Keratinocyte (primary cell): ENCODE measurements at regions not wholly inside any gene's neighbourhood (a gene's known extent, or its start where the extent isn't known, plus 50 kb on each side); places are given as distances from the start of the nearest gene placed in this dataset.

Source experiments
- DNase-seq: peaks from one replicate; pipeline ENCODE4 v3.0.0-alpha.2; 2011; ENCODE audit warnings: low read depth, missing footprints, low spot score
- FAIRE-seq: peaks from 2 replicates; lab custom pipeline; 2011; peaks lifted over from hg19 to GRCh38; lab: Jason Lieb, UNC
- H2AFZ ChIP-seq: 2 replicates; pipeline ENCODE4 v1.6.0; 2012; ENCODE audit warnings: low read length, control low read depth, inconsistent platforms; ENCODE audit not compliant: control insufficient read depth
- H3K27ac ChIP-seq: 2 replicates; pipeline ENCODE4 v1.5.1; 2011; ENCODE audit warnings: low read length; ENCODE audit not compliant: control insufficient read depth, insufficient read depth
- H3K27me3 ChIP-seq: 3 replicates; pipeline ENCODE4 v1.6.0; 2011; ENCODE audit warnings: low read length; ENCODE audit not compliant: control insufficient read depth, insufficient read depth; ENCODE audit errors: extremely low read depth
- H3K36me3 ChIP-seq, 2 experiments: 2 replicates in 1 of 2; 3 replicates in 1 of 2; pipeline ENCODE4 v1.5.1; 2011; ENCODE audit warnings: low read length in 2 of 2, mild to moderate bottlenecking in 1 of 2; ENCODE audit not compliant: control insufficient read depth in 2 of 2, insufficient read depth in 2 of 2; ENCODE audit errors: extremely low read depth in 1 of 2
- H3K4me1 ChIP-seq: 3 replicates; pipeline ENCODE4 v1.5.1; 2011; ENCODE audit warnings: low read length; ENCODE audit not compliant: control insufficient read depth, insufficient read depth; ENCODE audit errors: extremely low read depth
- H3K4me2 ChIP-seq: 3 replicates; pipeline ENCODE4 v1.6.0; 2011; ENCODE audit warnings: low read depth, low read length; ENCODE audit not compliant: control insufficient read depth, insufficient read depth; ENCODE audit errors: extremely low read depth
- H3K4me3 ChIP-seq, 3 experiments: fragments of 200-600 bp in 1 of 3; sonication (generic) in 1 of 3; 2 replicates in 2 of 3; 3 replicates in 1 of 3; pipeline ENCODE4 v1.5.1; 2011 to 2016; ENCODE audit warnings: low read length in 3 of 3, mild to moderate bottlenecking in 3 of 3, control low read depth in 2 of 3, inconsistent platforms in 1 of 3, low read depth in 1 of 3, mixed read lengths in 1 of 3, mixed run types in 1 of 3, moderate library complexity in 1 of 3; ENCODE audit not compliant: control insufficient read depth in 2 of 3, insufficient read depth in 2 of 3; ENCODE audit errors: extremely low read depth in 1 of 3
- H3K79me2 ChIP-seq: 2 replicates; pipeline ENCODE4 v1.6.0; 2012; ENCODE audit warnings: low read length; ENCODE audit not compliant: control insufficient read depth, insufficient read depth
- H3K9ac ChIP-seq: 3 replicates; pipeline ENCODE4 v1.6.0; 2011; ENCODE audit warnings: low read length; ENCODE audit not compliant: control insufficient read depth, insufficient read depth; ENCODE audit errors: extremely low read depth
- H3K9me1 ChIP-seq: 3 replicates; pipeline ENCODE4 v1.6.0; 2011; ENCODE audit warnings: low read length; ENCODE audit not compliant: control insufficient read depth, insufficient read depth; ENCODE audit errors: extremely low read depth
- H3K9me3 ChIP-seq: 2 replicates; pipeline ENCODE4 v1.5.1; 2012; ENCODE audit warnings: low read depth, low read length; ENCODE audit not compliant: control insufficient read depth
- H4K20me1 ChIP-seq: 3 replicates; pipeline ENCODE4 v1.6.0; 2011; ENCODE audit warnings: low read length; ENCODE audit not compliant: control insufficient read depth, insufficient read depth; ENCODE audit errors: extremely low read depth
- CTCF ChIP-seq, 3 experiments: IDR thresholded peaks in 1 of 3; conservative IDR thresholded peaks in 1 of 3; optimal IDR thresholded peaks in 1 of 3; 2 replicates in 2 of 3; 3 replicates in 1 of 3; pipeline versions ENCODE3 to v1.5.1; 2011; ENCODE audit warnings: low read length in 3 of 3, mild to moderate bottlenecking in 3 of 3, moderate library complexity in 2 of 3, control low read depth in 1 of 3, inconsistent platforms in 1 of 3; ENCODE audit not compliant: insufficient read depth in 2 of 3; ENCODE audit errors: extremely low read depth in 1 of 3
- EZH2 ChIP-seq: IDR thresholded peaks from one replicate; pipeline ENCODE4 v1.6.1; 2012; ENCODE audit warnings: inconsistent platforms, mild to moderate bottlenecking, low read length, moderate library complexity
- dilution Hi-C: fragments of 300-500 bp; cut with MboI; formaldehyde crosslinking; loops from one replicate; pipeline ENCODE4 v1.7.0; 2020; ENCODE audit warnings: low sequenced_read_pairs; ENCODE audit not compliant: extremely low pct_ligation_motif_present

GRCh38 chr11:133713406-133713805, 131.9 kb downstream of the SPATA19 start:
- Histone ChIP-seq H3K27ac (no peak overlapping the region), H3K79me2 (no peaks in the 10 kb centered on the region), H3K4me1 (no peaks in the 10 kb centered on the region), H3K9ac (no peak overlapping the region), H3K4me2 (no peak overlapping the region), H3K27me3 (no peaks in the 10 kb centered on the region), H3K9me1 (no peaks in the 10 kb centered on the region), H2AFZ (no peak overlapping the region), H3K36me3 (no peaks in the 10 kb centered on the region), H3K9me3 (peaks cover 9% of the 10 kb centered on the region), H3K4me3 (no peak overlapping the region), H4K20me1 (no peaks in the 10 kb centered on the region)
- FAIRE-seq: no peak
- DNase-seq: no peak
- dilution Hi-C loops: no loop called here
- TF ChIP-seq EZH2: no peak
- TF ChIP-seq CTCF (optimal IDR thresholded peaks at IDR 0.05 in 1 of 3, IDR thresholded peaks at IDR 0.05 in 1 of 3, conservative IDR thresholded peaks at IDR 0.05 in 1 of 3; ENCODE audit: extremely low read depth in 1 of 3, insufficient read depth in 2 of 3, low read length in 3 of 3): no peak

- no peaks in the 10 kb centered on the region for H3K27me3 ChIP-seq
- H3K9ac ChIP-seq: no peak overlapping the region
- H3K4me2 ChIP-seq: no peak overlapping the region
- H2AFZ ChIP-seq: no peak overlapping the region
- no peaks in the 10 kb centered on the region for H3K79me2 ChIP-seq
- no peaks in the 10 kb centered on the region for H3K4me1 ChIP-seq
- H3K4me3 ChIP-seq: no peak overlapping the region
- dilution Hi-C loops: no loop called here
- peaks cover 5% of the 10 kb centered on the region for H3K9me3 ChIP-seq
- FAIRE-seq (no peak), DNase-seq (no peak)
- no peaks in the 10 kb centered on the region for H3K36me3 ChIP-seq
- no peak overlapping the region for H3K27ac ChIP-seq
- H4K20me1 ChIP-seq: no peaks in the 10 kb centered on the region
- H3K9me1 ChIP-seq: no peaks in the 10 kb centered on the region
- no peak for TF ChIP-seq EZH2
- TF ChIP-seq CTCF (optimal IDR thresholded peaks at IDR 0.05 in 1 of 3, IDR thresholded peaks at IDR 0.05 in 1 of 3, conservative IDR thresholded peaks at IDR 0.05 in 1 of 3; ENCODE audit: extremely low read depth in 1 of 3, insufficient read depth in 2 of 3, low read length in 3 of 3): no peak
Observed at GRCh38 chr11:133712051-133712560, 133.2 kb downstream of the SPATA19 start.
